ENCODE measurements at regions not wholly inside any gene's neighbourhood (a gene's known extent, or its start where the extent isn't known, plus 50 kb on each side); places are given as distances from the start of the nearest gene placed in this dataset.

DNA sequence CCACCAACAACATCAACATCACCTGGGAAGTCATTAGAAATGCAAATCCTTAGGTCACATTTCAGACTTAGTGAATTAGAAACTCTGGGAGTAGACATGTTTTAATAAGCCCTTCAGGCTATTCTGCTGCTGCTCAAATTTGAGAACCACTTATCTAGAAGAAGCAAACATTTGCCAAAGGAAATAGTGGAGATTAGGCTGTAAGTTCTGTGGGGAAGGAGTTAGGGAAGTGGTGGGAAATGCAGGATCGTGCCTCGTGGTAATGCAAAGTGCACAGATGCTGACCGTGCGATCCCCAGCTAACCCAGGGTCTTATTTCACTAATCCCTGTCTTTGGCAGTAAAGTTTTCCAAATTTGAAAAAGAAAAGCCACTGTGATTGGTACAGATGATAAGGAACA, 328.5 kb downstream of the EPM2A start:
- BruUV-seq (replicated peaks): no TSS peak
- ChIA-PET CTCF (no interaction called here), POLR2A (no interaction called here)
- intact Hi-C loops (cut with micrococcal nuclease; ENCODE audit: unreplicated experiment): no loop called here
- Histone ChIP-seq H3K27ac (ENCODE audit: low read length) (no peak overlapping the region), H3K4me1 (ENCODE audit: control insufficient read depth, insufficient read depth, low read length) (no peaks in the 10 kb centered on the region), H3K27me3 (ENCODE audit: control insufficient read depth, insufficient read depth, low read length) (no peaks in the 10 kb centered on the region), H3K4me3 (ENCODE audit: low read depth in 2 of 2, low read length in 2 of 2) (no peak overlapping the region), H3K36me3 (ENCODE audit: control insufficient read depth, insufficient read depth, low read length) (no peaks in the 10 kb centered on the region), H3K9me3 (ENCODE audit: control insufficient read depth, insufficient read depth, low read depth, low read length) (no peaks in the 10 kb centered on the region)
- in situ Hi-C loops (cut with HindIII; ENCODE audit: low pct_unique_long_range_greater_than_20kb, low sequenced_read_pairs): no loop called here
- ATAC-seq: no peak
- no peak for DNase-seq (ENCODE audit: low read depth, low spot score)
- TF ChIP-seq POLR2AphosphoS5 (IDR thresholded peaks at IDR 0.05; ENCODE audit: low read depth, low read length): no peak
- TF ChIP-seq, protein P1, sequence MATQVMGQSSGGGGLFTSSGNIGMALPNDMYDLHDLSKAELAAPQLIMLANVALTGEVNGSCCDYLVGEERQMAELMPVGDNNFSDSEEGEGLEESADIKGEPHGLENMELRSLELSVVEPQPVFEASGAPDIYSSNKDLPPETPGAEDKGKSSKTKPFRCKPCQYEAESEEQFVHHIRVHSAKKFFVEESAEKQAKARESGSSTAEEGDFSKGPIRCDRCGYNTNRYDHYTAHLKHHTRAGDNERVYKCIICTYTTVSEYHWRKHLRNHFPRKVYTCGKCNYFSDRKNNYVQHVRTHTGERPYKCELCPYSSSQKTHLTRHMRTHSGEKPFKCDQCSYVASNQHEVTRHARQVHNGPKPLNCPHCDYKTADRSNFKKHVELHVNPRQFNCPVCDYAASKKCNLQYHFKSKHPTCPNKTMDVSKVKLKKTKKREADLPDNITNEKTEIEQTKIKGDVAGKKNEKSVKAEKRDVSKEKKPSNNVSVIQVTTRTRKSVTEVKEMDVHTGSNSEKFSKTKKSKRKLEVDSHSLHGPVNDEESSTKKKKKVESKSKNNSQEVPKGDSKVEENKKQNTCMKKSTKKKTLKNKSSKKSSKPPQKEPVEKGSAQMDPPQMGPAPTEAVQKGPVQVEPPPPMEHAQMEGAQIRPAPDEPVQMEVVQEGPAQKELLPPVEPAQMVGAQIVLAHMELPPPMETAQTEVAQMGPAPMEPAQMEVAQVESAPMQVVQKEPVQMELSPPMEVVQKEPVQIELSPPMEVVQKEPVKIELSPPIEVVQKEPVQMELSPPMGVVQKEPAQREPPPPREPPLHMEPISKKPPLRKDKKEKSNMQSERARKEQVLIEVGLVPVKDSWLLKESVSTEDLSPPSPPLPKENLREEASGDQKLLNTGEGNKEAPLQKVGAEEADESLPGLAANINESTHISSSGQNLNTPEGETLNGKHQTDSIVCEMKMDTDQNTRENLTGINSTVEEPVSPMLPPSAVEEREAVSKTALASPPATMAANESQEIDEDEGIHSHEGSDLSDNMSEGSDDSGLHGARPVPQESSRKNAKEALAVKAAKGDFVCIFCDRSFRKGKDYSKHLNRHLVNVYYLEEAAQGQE (IDR thresholded peaks at IDR 0.05; ENCODE audit: insufficient read depth in 1 of 2, low read depth in 2 of 2, low read length in 1 of 2): no peak
- no peak for TF ChIP-seq TCF7L2 (IDR thresholded peaks at IDR 0.05; ENCODE audit: low read depth, low read length)
- no peak for TF ChIP-seq SIN3A (IDR thresholded peaks at IDR 0.05; ENCODE audit: borderline replicate concordance, insufficient read depth, low read depth, low read length)
- TF ChIP-seq CTCF (IDR thresholded peaks at IDR 0.05): no peak

- H3K27ac ChIP-seq (ENCODE audit: low read length): no peak overlapping the region
- ChIA-PET POLR2A (no interaction called here), CTCF (no interaction called here)
- ATAC-seq: no peak
- no peak for DNase-seq (ENCODE audit: low read depth, low spot score)
- intact Hi-C loops (cut with micrococcal nuclease; ENCODE audit: unreplicated experiment): no loop called here
- H3K27me3 ChIP-seq (ENCODE audit: control insufficient read depth, insufficient read depth, low read length): no peaks in the 10 kb centered on the region
- no peak overlapping the region for H3K4me3 ChIP-seq (ENCODE audit: low read depth in 2 of 2, low read length in 2 of 2)
- BruUV-seq (replicated peaks): no TSS peak
- in situ Hi-C loops (cut with HindIII; ENCODE audit: low pct_unique_long_range_greater_than_20kb, low sequenced_read_pairs): no loop called here
- H3K36me3 ChIP-seq (ENCODE audit: control insufficient read depth, insufficient read depth, low read length): no peaks in the 10 kb centered on the region; the same call in 1 of the 2 replicates
- H3K4me1 ChIP-seq (ENCODE audit: control insufficient read depth, insufficient read depth, low read length): no peaks in the 10 kb centered on the region
- no peaks in the 10 kb centered on the region for H3K9me3 ChIP-seq (ENCODE audit: control insufficient read depth, insufficient read depth, low read depth, low read length)
- no peak for TF ChIP-seq TCF7L2 (IDR thresholded peaks at IDR 0.05; ENCODE audit: low read depth, low read length)
- no peak for TF ChIP-seq POLR2AphosphoS5 (IDR thresholded peaks at IDR 0.05; ENCODE audit: low read depth, low read length)
- no peak for TF ChIP-seq SIN3A (IDR thresholded peaks at IDR 0.05; ENCODE audit: borderline replicate concordance, insufficient read depth, low read depth, low read length)
- TF ChIP-seq, protein P1 (IDR thresholded peaks at IDR 0.05; ENCODE audit: insufficient read depth in 1 of 2, low read depth in 2 of 2, low read length in 1 of 2): no peak
- TF ChIP-seq CTCF (IDR thresholded peaks at IDR 0.05): no peak
Measured at GRCh38 chr6:145415616-145416015, 319.7 kb downstream of the EPM2A start.
